Neural progenitor cell (in vitro differentiated cells): ENCODE measurements at regions not wholly inside any gene's neighbourhood (a gene's known extent, or its start where the extent isn't known, plus 50 kb on each side); places are given as distances from the start of the nearest gene placed in this dataset.

Experiments
- DNase-seq: peaks from one replicate; pipeline ENCODE4 v3.0.0-alpha.2; 2016; ENCODE audit warnings: low spot score
- H2AFZ ChIP-seq: fragments of 200-600 bp; sonication (generic); replicated peaks from 2 replicates; pipeline ENCODE4 v1.6.1; 2016; ENCODE audit warnings: antibody characterized with exemption
- H3F3A ChIP-seq: fragments of 200-600 bp; sonication (generic); 2 replicates; pipeline ENCODE4 v1.6.1; 2016; ENCODE audit warnings: antibody characterized with exemption, low read depth
- H3K27ac ChIP-seq: fragments of 200-600 bp; sonication (generic); 2 replicates; pipeline ENCODE4 v1.5.1; 2016; ENCODE audit warnings: mild to moderate bottlenecking
- H3K27me3 ChIP-seq: fragments of 200-600 bp; sonication (generic); 2 replicates; pipeline ENCODE4 v1.6.1; 2016; ENCODE audit warnings: mild to moderate bottlenecking, moderate library complexity
- H3K36me3 ChIP-seq: fragments of 200-600 bp; sonication (generic); 2 replicates; pipeline ENCODE4 v1.5.1; 2016
- H3K4me1 ChIP-seq: fragments of 200-600 bp; sonication (generic); 2 replicates; pipeline ENCODE4 v1.6.1; 2016; ENCODE audit warnings: mixed run types
- H3K4me2 ChIP-seq: fragments of 200-600 bp; sonication (generic); 2 replicates; pipeline ENCODE4 v1.6.1; 2016
- H3K4me3 ChIP-seq: fragments of 200-600 bp; sonication (generic); 2 replicates; pipeline ENCODE4 v1.5.1; 2016
- H3K79me2 ChIP-seq: fragments of 200-600 bp; sonication (generic); 2 replicates; pipeline ENCODE4 v1.6.1; 2016; ENCODE audit warnings: low read depth
- H3K9ac ChIP-seq: fragments of 200-600 bp; sonication (generic); 2 replicates; pipeline ENCODE4 v1.6.1; 2016
- H3K9me3 ChIP-seq: fragments of 200-600 bp; sonication (generic); 2 replicates; pipeline ENCODE4 v1.5.1; 2016; ENCODE audit warnings: low read depth
- H4K20me1 ChIP-seq: fragments of 200-600 bp; sonication (generic); 2 replicates; pipeline ENCODE4 v1.6.1; 2016; ENCODE audit warnings: low read depth
- H3K27ac Mint-ChIP-seq: 3 replicates; pipeline ENCODE4 v1.8.0; 2021; ENCODE audit warnings: mixed read lengths
- H3K27me3 Mint-ChIP-seq: 2 replicates; pipeline ENCODE4 v1.8.0; 2022; ENCODE audit warnings: low read depth, mild to moderate bottlenecking, inconsistent platforms, moderate library complexity, mixed read lengths; ENCODE audit not compliant: insufficient read depth
- H3K36me3 Mint-ChIP-seq: 3 replicates; pipeline ENCODE4 v1.8.0; 2021; ENCODE audit warnings: mixed read lengths
- H3K4me1 Mint-ChIP-seq: 3 replicates; pipeline ENCODE4 v1.8.0; 2021; ENCODE audit warnings: mixed read lengths
- H3K4me3 Mint-ChIP-seq: 3 replicates; pipeline ENCODE4 v1.8.0; 2021; ENCODE audit warnings: mild to moderate bottlenecking, moderate library complexity, mixed read lengths
- H3K9me3 Mint-ChIP-seq: 3 replicates; pipeline ENCODE4 v1.8.0; 2020; ENCODE audit warnings: mixed read lengths
- CTCF ChIP-seq: fragments of 200-600 bp; sonication (generic); IDR thresholded peaks from 2 replicates; pipeline ENCODE4 v1.5.1; 2017; ENCODE audit warnings: antibody characterized with exemption, mild to moderate bottlenecking
- EZH2 ChIP-seq: fragments of 200-600 bp; sonication (generic); IDR thresholded peaks from 2 replicates; pipeline ENCODE4 v1.6.1; 2017; ENCODE audit warnings: antibody characterized with exemption, mild to moderate bottlenecking, moderate library complexity
- EZH2phosphoT487 ChIP-seq: fragments of 200-600 bp; sonication (generic); IDR thresholded peaks from 2 replicates; pipeline ENCODE4 v1.6.1; 2017; ENCODE audit warnings: antibody characterized with exemption

- peaks cover 52% of the 10 kb centered on the region for H3K4me1 Mint-ChIP-seq
- Histone ChIP-seq H3K36me3 (no peaks in the 10 kb centered on the region), H3K4me3 (no peak overlapping the region), H4K20me1 (no peaks in the 10 kb centered on the region), H3K9me3 (no peaks in the 10 kb centered on the region), H3K27me3 (peaks cover 10% of the 10 kb centered on the region), H3F3A (no peaks in the 10 kb centered on the region), H3K9ac (no peak overlapping the region), H3K27ac (no peak overlapping the region), H2AFZ (no peak overlapping the region), H3K79me2 (no peaks in the 10 kb centered on the region), H3K4me2 (no peak overlapping the region), H3K4me1 (peaks cover 33% of the 10 kb centered on the region)
- no peak for DNase-seq
- H3K4me3 Mint-ChIP-seq, result no peak overlapping the region
- H3K27ac Mint-ChIP-seq, result no peak overlapping the region
- TF ChIP-seq EZH2 (no peak), CTCF (no peak), EZH2phosphoT487 (no peak)
- peaks cover 5% of the 10 kb centered on the region for H3K27me3 Mint-ChIP-seq
- no peaks in the 10 kb centered on the region for H3K36me3 Mint-ChIP-seq
- H3K9me3 Mint-ChIP-seq, result no peaks in the 10 kb centered on the region
These were observed 117.4 kb upstream of the ZNF536 start for GRCh38 chr19:30254789-30255188.

- Mint-ChIP-seq H3K4me1 (peaks cover 53% of the 10 kb centered on the region), H3K27me3 (peaks cover 5% of the 10 kb centered on the region), H3K9me3 (no peaks in the 10 kb centered on the region), H3K27ac (no peak overlapping the region), H3K36me3 (peaks cover 3% of the 10 kb centered on the region), H3K4me3 (no peak overlapping the region)
- peak; percentile 32 for TF ChIP-seq CTCF
- no peak for TF ChIP-seq EZH2
- no peak for TF ChIP-seq EZH2phosphoT487
- Histone ChIP-seq H3K4me1 (peaks cover 33% of the 10 kb centered on the region), H3F3A (no peaks in the 10 kb centered on the region), H3K9ac (no peak overlapping the region), H3K4me2 (peak overlapping the region; percentile 56), H3K9me3 (no peaks in the 10 kb centered on the region), H3K27ac (no peak overlapping the region), H3K4me3 (no peak overlapping the region), H4K20me1 (no peaks in the 10 kb centered on the region), H2AFZ (peak overlapping the region; percentile 88), H3K27me3 (peaks cover 10% of the 10 kb centered on the region), H3K36me3 (no peaks in the 10 kb centered on the region), H3K79me2 (no peaks in the 10 kb centered on the region)
- peak; percentile 68 for DNase-seq
These were observed 116.2 kb upstream of the ZNF536 start for GRCh38 chr19:30255791-30256495.

GRCh38 chr19:30256496-30256850 lies 115.7 kb upstream of the ZNF536 start:
- Mint-ChIP-seq H3K27ac (no peak overlapping the region), H3K4me3 (no peak overlapping the region), H3K36me3 (peaks cover 3% of the 10 kb centered on the region), H3K9me3 (no peaks in the 10 kb centered on the region), H3K4me1 (peaks cover 53% of the 10 kb centered on the region), H3K27me3 (peaks cover 5% of the 10 kb centered on the region)
- Histone ChIP-seq H3K4me2 (peak overlapping the region; percentile 56), H3K4me1 (peaks cover 33% of the 10 kb centered on the region), H2AFZ (peak overlapping the region; percentile 88), H3K36me3 (no peaks in the 10 kb centered on the region), H3K9ac (no peak overlapping the region), H3K79me2 (no peaks in the 10 kb centered on the region), H3K9me3 (no peaks in the 10 kb centered on the region), H3K4me3 (no peak overlapping the region), H4K20me1 (no peaks in the 10 kb centered on the region), H3K27ac (no peak overlapping the region), H3F3A (no peaks in the 10 kb centered on the region), H3K27me3 (peaks cover 10% of the 10 kb centered on the region)
- TF ChIP-seq EZH2, result no peak
- no peak for TF ChIP-seq EZH2phosphoT487
- no peak for TF ChIP-seq CTCF
- DNase-seq, result no peak
